ENCODE measurements at regions not wholly inside any gene's neighbourhood (a gene's known extent, or its start where the extent isn't known, plus 50 kb on each side); places are given as distances from the start of the nearest gene placed in this dataset.
A peak's percentile ranks its signal among the peaks of the same experiment; 100 is the strongest.

GRCh38 chr1:184218458-184219075, 167.0 kb downstream of the TSEN15 start:
- DNase-seq (ENCODE audit: low spot score) = no peak

- no peak for DNase-seq (ENCODE audit: low spot score)
Observed at GRCh38 chr1:184219414-184219813, 167.4 kb upstream of the C1orf21 start.

GRCh38 chr1:184219883-184220282, 166.9 kb upstream of the C1orf21 start:
- DNase-seq (ENCODE audit: low spot score) = no peak

GRCh38 chr1:184221087-184221486, 165.7 kb upstream of the C1orf21 start:
- DNase-seq (ENCODE audit: low spot score) = no peak

- DNase-seq (ENCODE audit: low spot score) = peak; percentile 53
Observed at GRCh38 chr1:184222652-184223052, 164.2 kb upstream of the C1orf21 start.

GRCh38 chr1:184223216-184223615, 163.6 kb upstream of the C1orf21 start:
- no peak for DNase-seq (ENCODE audit: low spot score)

GRCh38 chr1:184225283-184226099, 161.3 kb upstream of the C1orf21 start:
- DNase-seq (ENCODE audit: low spot score) = no peak

GRCh38 chr1:184226100-184226487, 160.7 kb upstream of the C1orf21 start:
- no peak for DNase-seq (ENCODE audit: low spot score)

GRCh38 chr1:184228558-184228957, 158.3 kb upstream of the C1orf21 start:
- no peak for DNase-seq (ENCODE audit: low spot score)

GRCh38 chr1:184237588-184237987, 149.2 kb upstream of the C1orf21 start:
- no peak for DNase-seq (ENCODE audit: low spot score)

- DNase-seq (ENCODE audit: low spot score) = no peak
Observed at GRCh38 chr1:184241446-184241845, 145.4 kb upstream of the C1orf21 start.

- no peak for DNase-seq (ENCODE audit: low spot score)
Observed at GRCh38 chr1:184242507-184242943, 144.3 kb upstream of the C1orf21 start.

GRCh38 chr1:184244962-184245361, 141.9 kb upstream of the C1orf21 start:
- no peak for DNase-seq (ENCODE audit: low spot score)

GRCh38 chr1:184247671-184248070, 139.2 kb upstream of the C1orf21 start:
- DNase-seq (ENCODE audit: low spot score) = no peak

GRCh38 chr1:184253921-184254320, 132.9 kb upstream of the C1orf21 start:
- DNase-seq (ENCODE audit: low spot score) = no peak

GRCh38 chr1:184254849-184255248, 132.0 kb upstream of the C1orf21 start:
- peak; percentile 62 for DNase-seq (ENCODE audit: low spot score)

- DNase-seq (ENCODE audit: low spot score) = no peak
Observed at GRCh38 chr1:184255560-184255959, 131.3 kb upstream of the C1orf21 start.

- DNase-seq (ENCODE audit: low spot score) = no peak
Observed at GRCh38 chr1:184257873-184258272, 129.0 kb upstream of the C1orf21 start.

- DNase-seq (ENCODE audit: low spot score) = no peak
Observed at GRCh38 chr1:184258525-184258924, 128.3 kb upstream of the C1orf21 start.

- no peak for DNase-seq (ENCODE audit: low spot score)
Observed at GRCh38 chr1:184260382-184260781, 126.4 kb upstream of the C1orf21 start.

- no peak for DNase-seq (ENCODE audit: low spot score)
Observed at GRCh38 chr1:184262109-184262508, 124.7 kb upstream of the C1orf21 start.

- DNase-seq (ENCODE audit: low spot score) = no peak
Observed at GRCh38 chr1:184267747-184268146, 119.1 kb upstream of the C1orf21 start.

GRCh38 chr1:184270556-184270955, 116.3 kb upstream of the C1orf21 start:
- no peak for DNase-seq (ENCODE audit: low spot score)

Data from SK-N-DZ (cell line).